Ovary (tissue), 7 donors: ENCODE measurements at regions not wholly inside any gene's neighbourhood (a gene's known extent, or its start where the extent isn't known, plus 50 kb on each side); places are given as distances from the start of the nearest gene placed in this dataset.

Source experiments
- DNase-seq, 5 donors: peaks; one replicate each; pipeline ENCODE4 v3.0.0-alpha.2; 2019 to 2020
- H3K27ac ChIP-seq, 2 donors: fragments of 200-600 bp; one replicate each; pipeline versions ENCODE4 v1.5.1 to v1.8.0; 2019 to 2022
- H3K27me3 ChIP-seq: fragments of 200-600 bp; one replicate; pipeline ENCODE4 v1.8.0; 2022
- H3K36me3 ChIP-seq: fragments of 200-600 bp; sonication (generic); one replicate; pipeline ENCODE4 v1.5.1; 2019
- H3K4me1 ChIP-seq: one replicate; pipeline ENCODE4 v1.8.1; 2013; ENCODE audit warnings: mild to moderate bottlenecking, moderate library complexity; ENCODE audit not compliant: insufficient read depth
- H3K4me3 ChIP-seq: fragments of 200-600 bp; sonication (generic); one replicate; pipeline ENCODE4 v1.5.1; 2017
- H3K9me3 ChIP-seq, 2 donors: fragments of 200-600 bp in 1 of 2; sonication (generic) in 1 of 2; one replicate each; pipeline versions ENCODE4 v1.5.1 to v1.8.1; 2013 to 2019; ENCODE audit warnings: mild to moderate bottlenecking in 1 of 2, moderate library complexity in 1 of 2
- CTCF ChIP-seq, 3 donors: fragments of 450-650 bp in 2 of 3; fragments of 200-600 bp in 1 of 3; IDR thresholded peaks; one replicate each; pipeline versions ENCODE4 v1.5.1 to v1.8.0; 2016 to 2022; ENCODE audit warnings: antibody characterized with exemption in 3 of 3, mild to moderate bottlenecking in 1 of 3
- EP300 ChIP-seq: sonication (generic); formaldehyde crosslinking; IDR thresholded peaks from one replicate; pipeline ENCODE4 v1.6.1; 2017; ENCODE audit warnings: antibody characterized with exemption
- POLR2A ChIP-seq: fragments of 450-650 bp; IDR thresholded peaks from one replicate; pipeline ENCODE4 v1.6.1; 2017; ENCODE audit warnings: antibody characterized with exemption, mild to moderate bottlenecking, moderate library complexity
- WGBS, 3 donors: extraction: QIAGEN DNeasy Blood & Tissue Kit in 1 of 3; methylation state at CpG; one replicate each; pipeline versions ENCODE4 v1.1.5 to v1.1.7; 2013 to 2017; 5-methylcytosine and 5-hydroxymethylcytosine counted together
- intact Hi-C, 4 donors: fragments of 100-400 bp; cut with DNase I; formaldehyde crosslinking; loops; one replicate each; pipeline versions ENCODE4 v1.11.0 to v1.15.1; 2022 to 2023
- donor health status: DM: no; HTN: no; CAD: no; lungs with moderate emphysema.
- donor health status: DM: no; HTN: no; CAD: no.
- donor health status: Bipolar disorder and iron deficiency.
- donor health status: DM: no; HTN: no; CAD: no.
- donor health status: DM: yes; HTN: yes; CAD: no.

DNA sequence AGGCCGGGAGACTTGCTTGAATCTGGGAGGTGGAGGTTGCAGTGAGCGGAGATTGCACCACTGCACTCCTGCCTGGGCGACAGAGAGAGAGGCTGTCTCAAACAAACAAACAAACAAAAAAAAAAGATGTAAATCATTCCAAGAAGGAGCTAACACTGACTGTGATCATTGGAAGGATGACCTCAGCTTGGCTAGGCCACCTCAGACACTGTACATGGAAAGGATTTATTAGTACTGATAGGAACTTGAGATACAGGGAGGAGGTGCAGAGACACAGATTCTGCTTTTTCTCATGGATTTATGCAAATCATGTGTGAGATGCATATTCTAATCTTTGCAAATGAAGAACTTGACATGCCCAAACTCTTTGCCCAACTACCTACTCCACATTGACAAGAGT lies 293.6 kb downstream of the HIVEP2 start:
- no peak overlapping the region for H3K4me3 ChIP-seq
- H3K9me3 ChIP-seq = no peaks in the 10 kb centered on the region
- H3K36me3 ChIP-seq = no peaks in the 10 kb centered on the region
- WGBS, 3 donors = 77 to 86% (median 79%) methylated on average over 3 of the region's 3 CpGs
- H3K27ac ChIP-seq = no peak overlapping the region
- H3K4me1 ChIP-seq = no peaks in the 10 kb centered on the region
- intact Hi-C loops = no loop called here
- DNase-seq = no peak
- no peak for TF ChIP-seq CTCF (IDR thresholded peaks at IDR 0.05)
- no peak for TF ChIP-seq EP300
- TF ChIP-seq POLR2A = no peak
- H3K27me3 ChIP-seq = no peaks in the 10 kb centered on the region

GRCh38 chr6:142653710-142654420 lies 291.1 kb downstream of the HIVEP2 start:
- no peaks in the 10 kb centered on the region for H3K4me1 ChIP-seq
- TF ChIP-seq CTCF (IDR thresholded peaks at IDR 0.05) = no peak
- TF ChIP-seq EP300 = no peak
- TF ChIP-seq POLR2A = no peak
- no peaks in the 10 kb centered on the region for H3K36me3 ChIP-seq
- intact Hi-C loops = no loop called here
- no peak overlapping the region for H3K4me3 ChIP-seq
- no peak for DNase-seq
- H3K27ac ChIP-seq = no peak overlapping the region
- H3K9me3 ChIP-seq = no peaks in the 10 kb centered on the region
- no peaks in the 10 kb centered on the region for H3K27me3 ChIP-seq
- WGBS, 3 donors = 70 to 74% (median 71%) methylated on average over 5 of the region's 5 CpGs

GRCh38 chr6:142659661-142660060 lies 285.3 kb downstream of the HIVEP2 start:
- intact Hi-C loops = no loop called here
- Histone ChIP-seq H3K9me3 (no peaks in the 10 kb centered on the region), H3K36me3 (no peaks in the 10 kb centered on the region), H3K27ac (no peak overlapping the region), H3K4me3 (no peak overlapping the region), H3K27me3 (no peaks in the 10 kb centered on the region), H3K4me1 (no peaks in the 10 kb centered on the region)
- no peak for TF ChIP-seq POLR2A
- no peak for TF ChIP-seq CTCF (IDR thresholded peaks at IDR 0.05)
- no peak for TF ChIP-seq EP300
- DNase-seq = no peak
- WGBS, 3 donors = 66 to 83% (median 79%) methylated on average over 2 of the region's 2 CpGs

- H3K4me3 ChIP-seq = no peak overlapping the region
- no peaks in the 10 kb centered on the region for H3K9me3 ChIP-seq
- no peak for DNase-seq
- 32 to 46% (median 32%) methylated on average over 2 of the region's 2 CpGs for WGBS, 3 donors
- no peaks in the 10 kb centered on the region for H3K36me3 ChIP-seq
- H3K27me3 ChIP-seq = no peaks in the 10 kb centered on the region
- intact Hi-C loops = no loop called here
- TF ChIP-seq POLR2A (no peak), CTCF (IDR thresholded peaks at IDR 0.05) (no peak), EP300 (no peak)
- H3K27ac ChIP-seq = no peak overlapping the region
- H3K4me1 ChIP-seq = no peaks in the 10 kb centered on the region
Measured at GRCh38 chr6:142665393-142665792, 279.6 kb downstream of the HIVEP2 start.
